ENCODE measurements at regions not wholly inside any gene's neighbourhood (a gene's known extent, or its start where the extent isn't known, plus 50 kb on each side); places are given as distances from the start of the nearest gene placed in this dataset.

DNA sequence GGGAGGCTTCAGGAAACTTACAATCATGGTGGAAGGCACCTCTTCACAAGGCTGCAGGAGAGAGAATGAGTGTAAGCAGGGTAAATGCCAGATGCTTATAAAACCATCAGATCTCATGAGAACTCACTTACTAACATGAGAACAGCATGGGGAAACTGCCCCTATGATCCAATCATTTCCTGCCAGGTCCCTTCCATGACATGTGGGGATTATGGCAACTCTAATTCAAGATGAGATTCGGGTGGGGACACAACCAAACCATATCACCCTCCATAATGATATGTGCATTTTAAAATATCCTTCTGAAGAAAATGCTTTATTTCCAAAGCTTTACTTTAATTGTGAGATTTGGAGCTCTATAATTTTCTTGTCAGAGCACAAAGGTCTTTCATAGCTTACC is 154.1 kb upstream of the CENPW start:
- no peak for DNase-seq (ENCODE audit: low spot score in 2 of 2, unreplicated experiment in 2 of 2)
- Mint-ChIP-seq H3K36me3 (peaks cover 5% of the 10 kb centered on the region), H3K4me1 (peaks cover 9% of the 10 kb centered on the region), H3K27me3 (ENCODE audit: low read depth) (no peaks in the 10 kb centered on the region), H3K27ac (no peak overlapping the region), H3K9me3 (peaks cover 15% of the 10 kb centered on the region), H3K4me3 (no peak overlapping the region)
- TF ChIP-seq, protein P1, sequence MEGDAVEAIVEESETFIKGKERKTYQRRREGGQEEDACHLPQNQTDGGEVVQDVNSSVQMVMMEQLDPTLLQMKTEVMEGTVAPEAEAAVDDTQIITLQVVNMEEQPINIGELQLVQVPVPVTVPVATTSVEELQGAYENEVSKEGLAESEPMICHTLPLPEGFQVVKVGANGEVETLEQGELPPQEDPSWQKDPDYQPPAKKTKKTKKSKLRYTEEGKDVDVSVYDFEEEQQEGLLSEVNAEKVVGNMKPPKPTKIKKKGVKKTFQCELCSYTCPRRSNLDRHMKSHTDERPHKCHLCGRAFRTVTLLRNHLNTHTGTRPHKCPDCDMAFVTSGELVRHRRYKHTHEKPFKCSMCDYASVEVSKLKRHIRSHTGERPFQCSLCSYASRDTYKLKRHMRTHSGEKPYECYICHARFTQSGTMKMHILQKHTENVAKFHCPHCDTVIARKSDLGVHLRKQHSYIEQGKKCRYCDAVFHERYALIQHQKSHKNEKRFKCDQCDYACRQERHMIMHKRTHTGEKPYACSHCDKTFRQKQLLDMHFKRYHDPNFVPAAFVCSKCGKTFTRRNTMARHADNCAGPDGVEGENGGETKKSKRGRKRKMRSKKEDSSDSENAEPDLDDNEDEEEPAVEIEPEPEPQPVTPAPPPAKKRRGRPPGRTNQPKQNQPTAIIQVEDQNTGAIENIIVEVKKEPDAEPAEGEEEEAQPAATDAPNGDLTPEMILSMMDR (IDR thresholded peaks at IDR 0.05; ENCODE audit: unreplicated experiment), result no peak

GRCh38 chr6:126188279-126188909 is 151.5 kb upstream of the CENPW start:
- no peak overlapping the region for H3K4me3 Mint-ChIP-seq
- no peaks in the 10 kb centered on the region for H3K27me3 Mint-ChIP-seq (ENCODE audit: low read depth)

GRCh38 chr6:126195625-126196236 is 144.2 kb upstream of the CENPW start:
- Mint-ChIP-seq H3K4me3 (no peak overlapping the region), H3K27me3 (ENCODE audit: low read depth) (no peaks in the 10 kb centered on the region), H3K36me3 (peaks cover 11% of the 10 kb centered on the region), H3K9me3 (peaks cover 26% of the 10 kb centered on the region), H3K4me1 (no peaks in the 10 kb centered on the region), H3K27ac (no peak overlapping the region)
- DNase-seq (ENCODE audit: low spot score in 2 of 2, unreplicated experiment in 2 of 2), result no peak
- TF ChIP-seq, protein P1 (IDR thresholded peaks at IDR 0.05; ENCODE audit: unreplicated experiment), result no peak

More at GRCh38 chr6:126188279-126188909, 151.5 kb upstream of the CENPW start:
- Mint-ChIP-seq H3K4me1 (no peaks in the 10 kb centered on the region), H3K36me3 (peaks cover 12% of the 10 kb centered on the region), H3K27ac (no peak overlapping the region), H3K9me3 (peaks cover 37% of the 10 kb centered on the region)
- no peak for DNase-seq (ENCODE audit: low spot score in 2 of 2, unreplicated experiment in 2 of 2)
- TF ChIP-seq, protein P1 (IDR thresholded peaks at IDR 0.05; ENCODE audit: unreplicated experiment), result no peak

- Mint-ChIP-seq H3K9me3 (peaks cover 4% of the 10 kb centered on the region), H3K36me3 (peaks cover 4% of the 10 kb centered on the region), H3K4me3 (no peak overlapping the region), H3K27ac (no peak overlapping the region), H3K27me3 (ENCODE audit: low read depth) (no peaks in the 10 kb centered on the region), H3K4me1 (peaks cover 10% of the 10 kb centered on the region)
- TF ChIP-seq, protein P1 (IDR thresholded peaks at IDR 0.05; ENCODE audit: unreplicated experiment), result no peak
- no peak for DNase-seq (ENCODE audit: low spot score in 2 of 2, unreplicated experiment in 2 of 2)
Observed at GRCh38 chr6:126198631-126199030, 141.3 kb upstream of the CENPW start.

GRCh38 chr6:126199466-126199865 is 140.4 kb upstream of the CENPW start:
- H3K36me3 Mint-ChIP-seq, result peaks cover 4% of the 10 kb centered on the region
- H3K27ac Mint-ChIP-seq, result no peak overlapping the region
- TF ChIP-seq, protein P1 (IDR thresholded peaks at IDR 0.05; ENCODE audit: unreplicated experiment), result no peak
- H3K27me3 Mint-ChIP-seq (ENCODE audit: low read depth), result no peaks in the 10 kb centered on the region
- DNase-seq (ENCODE audit: low spot score in 2 of 2, unreplicated experiment in 2 of 2), result no peak
- peaks cover 10% of the 10 kb centered on the region for H3K4me1 Mint-ChIP-seq
- no peak overlapping the region for H3K4me3 Mint-ChIP-seq
- H3K9me3 Mint-ChIP-seq, result peaks cover 4% of the 10 kb centered on the region
